COLO668 (cell line): ENCODE measurements at regions not wholly inside any gene's neighbourhood (a gene's known extent, or its start where the extent isn't known, plus 50 kb on each side); places are given as distances from the start of the nearest gene placed in this dataset.

ENCODE experiments used
- DNase-seq: peaks from one replicate; lab custom pipeline; 2025; ENCODE audit not compliant: unreplicated experiment; lab: John Stamatoyannopoulos, UW

DNA sequence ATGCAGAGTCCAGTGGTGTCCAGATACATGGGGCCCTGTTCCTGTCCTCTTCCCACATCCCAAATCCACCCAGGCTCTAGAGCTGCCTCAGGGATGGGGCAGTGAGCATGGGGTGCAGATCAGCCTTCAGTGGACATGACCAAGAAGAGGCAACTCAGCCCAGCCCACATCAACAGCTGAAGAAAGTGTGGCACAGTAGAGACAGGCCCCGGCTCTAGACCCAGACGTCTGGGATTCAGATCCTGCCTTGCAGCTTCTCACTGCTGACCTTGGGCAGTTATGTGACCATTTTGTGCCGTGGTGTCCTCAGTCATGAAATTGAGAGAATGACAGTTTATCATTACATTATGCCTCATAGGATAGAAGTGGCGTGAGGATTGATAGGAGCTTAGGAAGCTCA, 54.6 kb upstream of the CST7 start:
- DNase-seq: no peak

DNA sequence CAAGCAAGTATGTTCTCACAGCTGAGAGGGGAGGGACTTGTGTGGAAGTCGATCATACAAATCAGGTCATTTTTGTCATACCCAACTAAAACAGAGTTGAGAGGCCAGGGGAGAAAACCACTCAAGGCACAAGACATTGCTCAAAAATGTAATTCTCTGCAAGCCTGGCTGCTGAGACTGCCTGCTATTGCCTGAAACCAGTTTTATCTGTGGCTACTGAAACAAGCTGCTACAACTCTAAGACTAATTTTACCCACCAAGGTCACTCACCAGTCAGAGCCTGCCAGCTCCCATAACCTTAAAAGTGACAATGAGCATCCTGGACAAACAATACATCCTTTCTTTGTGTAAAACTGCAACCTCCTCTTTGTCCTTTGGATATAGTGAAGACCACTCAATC, 54.1 kb upstream of the CST7 start:
- no peak for DNase-seq

DNA sequence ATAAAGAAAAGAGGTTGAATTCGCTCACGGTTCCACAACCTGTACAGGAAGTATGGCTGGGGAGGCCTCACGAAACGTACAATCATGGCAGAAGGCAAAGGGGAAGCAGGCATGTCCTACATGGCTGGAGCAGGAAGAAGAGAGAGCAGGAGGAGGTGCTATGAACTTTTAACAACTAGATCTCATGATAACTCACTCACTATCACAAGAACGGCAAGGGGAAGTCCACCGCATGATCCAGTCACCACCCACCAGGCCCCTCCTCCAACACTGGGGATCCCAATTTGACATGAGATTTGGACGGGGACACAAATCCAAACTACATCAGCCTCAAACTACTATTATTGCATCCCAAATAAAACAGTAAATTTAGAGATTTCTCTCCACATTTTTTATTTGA, 53.6 kb upstream of the CST7 start:
- DNase-seq: no peak

DNA sequence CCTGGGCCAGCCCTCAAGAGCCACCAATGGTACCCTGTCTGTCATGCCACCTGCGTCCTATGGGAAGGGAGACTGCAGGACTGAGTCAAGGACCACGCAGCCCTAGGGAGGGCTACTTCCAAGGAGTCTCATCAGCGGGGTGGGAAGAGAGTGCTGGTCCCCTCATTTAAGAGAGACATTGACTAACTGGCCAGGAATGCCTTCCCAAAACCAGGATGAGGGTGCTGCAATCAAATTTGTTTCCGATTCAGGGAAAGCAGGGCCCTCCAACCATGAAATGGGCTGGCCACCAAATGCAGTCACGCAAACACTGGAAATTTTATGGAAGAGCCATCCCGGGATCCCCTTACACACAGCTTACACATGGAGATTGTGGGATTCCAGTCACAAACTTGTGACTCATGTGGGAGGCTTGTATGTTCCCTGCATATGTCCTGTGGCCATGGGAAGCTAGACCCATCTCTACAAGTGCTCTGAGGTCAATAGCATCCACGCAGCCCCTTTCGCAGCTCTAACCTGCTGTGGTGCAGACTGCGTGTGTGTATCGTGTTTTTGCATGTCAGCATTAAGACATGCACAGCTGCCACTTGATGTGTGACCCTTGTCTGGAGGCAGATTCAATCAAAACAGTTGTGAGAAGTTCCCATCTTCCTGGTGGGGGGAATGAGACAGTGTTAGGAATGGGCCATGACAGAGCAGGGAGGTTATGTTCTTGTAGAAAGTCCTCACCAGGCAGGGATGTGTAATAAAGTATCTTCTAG, 53.0 kb upstream of the CST7 start:
- DNase-seq: no peak

DNA sequence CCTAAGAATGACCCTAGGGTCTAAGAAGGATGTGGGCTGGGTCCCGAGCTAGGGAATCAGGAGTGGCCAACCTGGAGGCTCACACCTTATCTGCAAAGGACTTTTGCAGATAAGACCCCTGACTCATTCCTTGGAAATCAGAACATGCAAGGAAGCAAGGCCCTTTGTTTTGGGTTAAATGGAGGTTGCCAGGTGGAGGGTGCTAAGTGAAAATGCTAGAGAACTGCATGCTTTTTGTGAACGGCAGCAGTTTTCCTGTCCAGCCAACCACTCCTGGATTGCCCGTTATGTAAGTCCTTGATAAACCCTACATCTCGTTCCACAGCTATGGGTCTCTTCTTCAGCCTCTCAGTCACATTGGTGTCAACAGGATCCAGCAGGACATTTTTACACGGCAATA, 52.1 kb upstream of the CST7 start:
- no peak for DNase-seq

DNA sequence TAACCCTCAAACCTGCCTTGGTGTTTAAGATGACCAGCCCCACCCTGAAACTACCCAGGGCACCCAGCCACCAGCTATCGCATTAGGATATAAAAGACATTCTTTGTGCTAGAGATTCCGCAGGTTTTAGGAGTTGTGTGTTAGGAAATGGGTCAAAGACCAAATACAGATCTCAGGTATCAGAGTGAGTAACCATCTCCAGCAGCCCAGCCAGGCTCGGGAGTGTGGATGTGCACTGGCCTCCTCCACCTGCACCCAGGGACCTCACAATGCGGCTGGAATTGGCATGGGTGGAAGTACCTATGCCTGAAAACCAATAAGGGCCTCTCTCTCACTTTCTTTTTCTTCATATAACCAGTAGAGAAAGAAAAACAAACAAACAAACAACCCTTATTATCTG, 51.1 kb upstream of the CST7 start:
- DNase-seq: no peak

DNA sequence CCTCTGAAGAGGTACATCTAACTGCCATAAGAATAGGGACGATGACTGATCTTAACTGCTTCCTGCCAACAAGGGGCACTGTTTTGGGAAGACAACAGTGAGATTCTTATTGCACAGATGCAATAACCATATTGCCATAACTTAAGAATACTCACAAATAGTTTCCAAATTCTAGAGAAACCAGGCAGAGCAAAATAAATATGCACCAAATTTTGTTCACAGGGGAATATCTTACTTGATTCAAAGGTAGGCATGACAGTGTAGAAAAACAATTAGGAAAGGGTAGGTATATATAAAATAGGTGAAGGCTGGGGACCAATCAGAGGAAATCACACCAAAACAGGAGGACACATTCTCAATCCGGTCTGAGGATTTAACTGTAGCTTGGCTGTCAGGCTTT, 49.9 kb upstream of the CST7 start:
- DNase-seq: no peak
